ENCODE measurements at regions not wholly inside any gene's neighbourhood (a gene's known extent, or its start where the extent isn't known, plus 50 kb on each side); places are given as distances from the start of the nearest gene placed in this dataset.

- no peaks in the 10 kb centered on the region for H3K9me3 ChIP-seq
- H3K4me1 ChIP-seq, result peaks cover 0 to 8% (median 4%) of the 10 kb centered on the region in 4 donors
- H3K36me3 ChIP-seq, result no peaks in the 10 kb centered on the region
- DNase-seq, result no peak
- H3K27me3 ChIP-seq, result no peaks in the 10 kb centered on the region
- no peak overlapping the region for H3K4me3 ChIP-seq
- TF ChIP-seq POLR2AphosphoS5 (IDR thresholded peaks at IDR 0.05) (no peak), CTCF (IDR thresholded peaks at IDR 0.05) (no peak), POLR2A (IDR thresholded peaks at IDR 0.05) (no peak), EP300 (IDR thresholded peaks at IDR 0.05) (no peak)
- intact Hi-C loops (cut with DNase I; ENCODE audit: low total_unique reads), result no loop called here
- H3K27ac ChIP-seq, result no peak overlapping the region
- WGBS, 5 donors, result 60 to 82% (median 76%) methylated on average over 7 of the region's 7 CpGs
Observed at GRCh38 chr6:23409531-23409930, 716.5 kb upstream of the NRSN1 start.

- Histone ChIP-seq H3K27ac (no peak overlapping the region), H3K4me3 (no peak overlapping the region), H3K9me3 (no peaks in the 10 kb centered on the region), H3K27me3 (no peaks in the 10 kb centered on the region), H3K4me1 (peaks cover 0 to 8% (median 4%) of the 10 kb centered on the region in 4 donors), H3K36me3 (no peaks in the 10 kb centered on the region)
- intact Hi-C loops (cut with DNase I; ENCODE audit: low total_unique reads), result no loop called here
- TF ChIP-seq POLR2AphosphoS5 (IDR thresholded peaks at IDR 0.05) (no peak), EP300 (IDR thresholded peaks at IDR 0.05) (no peak), POLR2A (IDR thresholded peaks at IDR 0.05) (no peak), CTCF (IDR thresholded peaks at IDR 0.05) (no peak)
- 81 to 91% (median 84%) methylated on average over 8 of the region's 8 CpGs for WGBS, 5 donors
- DNase-seq, result no peak
Observed at GRCh38 chr6:23410439-23410838, 715.6 kb upstream of the NRSN1 start.

GRCh38 chr6:23412770-23413169 is 713.2 kb upstream of the NRSN1 start:
- Histone ChIP-seq H3K4me1 (peaks cover 0 to 8% (median 4%) of the 10 kb centered on the region in 4 donors), H3K4me3 (no peak overlapping the region), H3K27me3 (no peaks in the 10 kb centered on the region), H3K36me3 (no peaks in the 10 kb centered on the region), H3K9me3 (no peaks in the 10 kb centered on the region), H3K27ac (no peak overlapping the region)
- intact Hi-C loops (cut with DNase I; ENCODE audit: low total_unique reads), result no loop called here
- no peak for TF ChIP-seq POLR2AphosphoS5 (IDR thresholded peaks at IDR 0.05)
- no peak for TF ChIP-seq POLR2A (IDR thresholded peaks at IDR 0.05)
- TF ChIP-seq CTCF (IDR thresholded peaks at IDR 0.05), result no peak
- TF ChIP-seq EP300 (IDR thresholded peaks at IDR 0.05), result no peak
- DNase-seq, result no peak

- 75 to 88% (median 83%) methylated on average over 2 of the region's 2 CpGs for WGBS, 5 donors
- TF ChIP-seq CTCF (IDR thresholded peaks at IDR 0.05), result no peak
- TF ChIP-seq POLR2A (IDR thresholded peaks at IDR 0.05), result no peak
- TF ChIP-seq EP300 (IDR thresholded peaks at IDR 0.05), result no peak
- no peak for TF ChIP-seq POLR2AphosphoS5 (IDR thresholded peaks at IDR 0.05)
Observed at GRCh38 chr6:23413327-23414050, 712.5 kb upstream of the NRSN1 start.

More at GRCh38 chr6:23413327-23414050, 712.5 kb upstream of the NRSN1 start:
- peaks cover 0 to 8% (median 4%) of the 10 kb centered on the region in 4 donors for H3K4me1 ChIP-seq
- intact Hi-C loops (cut with DNase I; ENCODE audit: low total_unique reads), result no loop called here
- H3K36me3 ChIP-seq, result no peaks in the 10 kb centered on the region
- peak in 1 of 2 donors; percentile 6 for DNase-seq
- H3K27ac ChIP-seq, result no peak overlapping the region
- no peaks in the 10 kb centered on the region for H3K27me3 ChIP-seq
- H3K4me3 ChIP-seq, result no peak overlapping the region
- H3K9me3 ChIP-seq, result no peaks in the 10 kb centered on the region

Data from stomach (tissue), 8 donors.